NT2/D1 (cell line): ENCODE measurements at regions not wholly inside any gene's neighbourhood (a gene's known extent, or its start where the extent isn't known, plus 50 kb on each side); places are given as distances from the start of the nearest gene placed in this dataset.

Experiments
- DNase-seq: peaks from one replicate; pipeline ENCODE4 v3.0.0-alpha.2; 2011; ENCODE audit warnings: low read depth, low spot score
- H3K27me3 ChIP-seq: 2 replicates; pipeline ENCODE4 v1.6.0; 2011; ENCODE audit warnings: mild to moderate bottlenecking; ENCODE audit not compliant: insufficient read length, insufficient read depth
- H3K36me3 ChIP-seq: 2 replicates; pipeline ENCODE4 v1.6.1; 2011; ENCODE audit warnings: mild to moderate bottlenecking, low read length, mixed read lengths; ENCODE audit not compliant: insufficient read depth, insufficient read length
- H3K4me1 ChIP-seq: 2 replicates; pipeline ENCODE4 v1.5.1; 2011; ENCODE audit not compliant: insufficient read depth, insufficient read length
- H3K4me3 ChIP-seq: 2 replicates; pipeline ENCODE4 v1.5.1; 2011; ENCODE audit warnings: low read depth; ENCODE audit not compliant: insufficient read length
- H3K9ac ChIP-seq: 2 replicates; pipeline ENCODE4 v1.6.0; 2011; ENCODE audit warnings: low read depth; ENCODE audit not compliant: insufficient read length
- H3K9me3 ChIP-seq: 2 replicates; pipeline ENCODE4 v1.5.1; 2011; ENCODE audit warnings: mild to moderate bottlenecking, low read length; ENCODE audit not compliant: insufficient read depth
- SUZ12 ChIP-seq: IDR thresholded peaks from 2 replicates; pipeline ENCODE4 v1.6.1; 2011; ENCODE audit not compliant: insufficient read length, insufficient read depth; ENCODE audit errors: extremely low read depth
- YY1 ChIP-seq: IDR thresholded peaks from 2 replicates; pipeline ENCODE4 v1.6.1; 2011; ENCODE audit not compliant: insufficient read length, insufficient read depth
- ZNF274 ChIP-seq: IDR thresholded peaks from 2 replicates; pipeline ENCODE4 v1.6.1; 2011; ENCODE audit warnings: mild to moderate bottlenecking, low read depth, low read length

GRCh38 chr9:93874242-93874641, 80.9 kb downstream of the BARX1 start:
- DNase-seq: no peak
- H3K4me1 ChIP-seq: peaks cover 5% of the 10 kb centered on the region
- TF ChIP-seq YY1 (no peak), SUZ12 (no peak)

GRCh38 chr9:93871286-93871685, 83.9 kb downstream of the BARX1 start:
- TF ChIP-seq ZNF274 (no peak), SUZ12 (no peak), YY1 (no peak)
- DNase-seq: no peak
- Histone ChIP-seq H3K4me1 (peaks cover 10% of the 10 kb centered on the region), H3K9me3 (peaks cover 30% of the 10 kb centered on the region), H3K9ac (no peak overlapping the region), H3K36me3 (no peaks in the 10 kb centered on the region), H3K27me3 (no peaks in the 10 kb centered on the region), H3K4me3 (no peak overlapping the region)

More at GRCh38 chr9:93874242-93874641, 80.9 kb downstream of the BARX1 start:
- Histone ChIP-seq H3K36me3 (no peaks in the 10 kb centered on the region), H3K9ac (no peak overlapping the region), H3K27me3 (no peaks in the 10 kb centered on the region), H3K9me3 (peaks cover 41% of the 10 kb centered on the region), H3K4me3 (no peak overlapping the region)

- Histone ChIP-seq H3K27me3 (no peaks in the 10 kb centered on the region), H3K4me1 (peaks cover 16% of the 10 kb centered on the region), H3K36me3 (no peaks in the 10 kb centered on the region), H3K4me3 (no peak overlapping the region), H3K9ac (no peak overlapping the region), H3K9me3 (peaks cover 17% of the 10 kb centered on the region)
- DNase-seq: no peak
- TF ChIP-seq SUZ12 (no peak), YY1 (no peak), ZNF274 (no peak)
Observed at GRCh38 chr9:93869863-93870262, 85.3 kb downstream of the BARX1 start.

GRCh38 chr9:93869088-93869487, 86.1 kb downstream of the BARX1 start:
- TF ChIP-seq SUZ12 (no peak), YY1 (no peak), ZNF274 (no peak)
- Histone ChIP-seq H3K9me3 (peaks cover 9% of the 10 kb centered on the region), H3K36me3 (no peaks in the 10 kb centered on the region), H3K27me3 (no peaks in the 10 kb centered on the region), H3K4me3 (no peak overlapping the region), H3K9ac (no peak overlapping the region), H3K4me1 (peaks cover 16% of the 10 kb centered on the region)
- DNase-seq: peak; percentile 32

GRCh38 chr9:93865716-93866115, 89.4 kb downstream of the BARX1 start:
- H3K36me3 ChIP-seq: no peaks in the 10 kb centered on the region
- no peak for TF ChIP-seq ZNF274
- TF ChIP-seq SUZ12: no peak
- no peak for TF ChIP-seq YY1
- no peak overlapping the region for H3K9ac ChIP-seq
- H3K27me3 ChIP-seq: no peaks in the 10 kb centered on the region
- DNase-seq: no peak
- H3K4me1 ChIP-seq: peaks cover 27% of the 10 kb centered on the region
- H3K9me3 ChIP-seq: peaks cover 4% of the 10 kb centered on the region; the same call in 1 of the 2 replicates
- H3K4me3 ChIP-seq: no peak overlapping the region

GRCh38 chr9:93865245-93865644, 89.9 kb downstream of the BARX1 start:
- no peak for TF ChIP-seq YY1
- no peak for TF ChIP-seq ZNF274
- no peak for TF ChIP-seq SUZ12
- no peak for DNase-seq
- H3K4me3 ChIP-seq: no peak overlapping the region
- H3K9ac ChIP-seq: no peak overlapping the region
- H3K27me3 ChIP-seq: no peaks in the 10 kb centered on the region
- H3K4me1 ChIP-seq: peaks cover 30% of the 10 kb centered on the region
- peaks cover 4% of the 10 kb centered on the region; the same call in 1 of the 2 replicates for H3K9me3 ChIP-seq
- no peaks in the 10 kb centered on the region for H3K36me3 ChIP-seq

GRCh38 chr9:93864840-93865239, 90.3 kb downstream of the BARX1 start:
- H3K4me3 ChIP-seq: no peak overlapping the region
- TF ChIP-seq YY1: no peak
- no peak for TF ChIP-seq ZNF274
- no peak for TF ChIP-seq SUZ12
- no peaks in the 10 kb centered on the region for H3K36me3 ChIP-seq
- no peak overlapping the region for H3K9ac ChIP-seq
- H3K4me1 ChIP-seq: peaks cover 29% of the 10 kb centered on the region
- DNase-seq: no peak
- H3K9me3 ChIP-seq: peaks cover 4% of the 10 kb centered on the region; the same call in 1 of the 2 replicates
- H3K27me3 ChIP-seq: no peaks in the 10 kb centered on the region

- H3K4me3 ChIP-seq: no peak overlapping the region
- H3K4me1 ChIP-seq: peaks cover 23% of the 10 kb centered on the region
- peaks cover 4% of the 10 kb centered on the region; the same call in 1 of the 2 replicates for H3K9me3 ChIP-seq
- H3K36me3 ChIP-seq: no peaks in the 10 kb centered on the region
- no peaks in the 10 kb centered on the region for H3K27me3 ChIP-seq
- no peak for TF ChIP-seq SUZ12
- TF ChIP-seq YY1: no peak
- no peak for TF ChIP-seq ZNF274
- DNase-seq: no peak
- H3K9ac ChIP-seq: no peak overlapping the region
Observed at GRCh38 chr9:93864032-93864431, 91.1 kb downstream of the BARX1 start.
